H1 (cell line): ENCODE measurements at regions not wholly inside any gene's neighbourhood (a gene's known extent, or its start where the extent isn't known, plus 50 kb on each side); places are given as distances from the start of the nearest gene placed in this dataset.

Experiments
- ASH2L ChIP-seq: fragments of 200-600, 300-600 bp; sonication (generic); IDR thresholded peaks from one replicate; pipeline ENCODE4 v1.7.1; 2017; ENCODE audit warnings: low read length
- CHD2 ChIP-seq: IDR thresholded peaks from 2 replicates; pipeline ENCODE4 v1.6.1; 2012; ENCODE audit warnings: low read length, improper control_type of control experiment
- YY1 ChIP-seq: IDR thresholded peaks from 2 replicates; pipeline ENCODE4 v1.6.1; 2011; ENCODE audit warnings: low read depth, mild to moderate bottlenecking, low read length

DNA sequence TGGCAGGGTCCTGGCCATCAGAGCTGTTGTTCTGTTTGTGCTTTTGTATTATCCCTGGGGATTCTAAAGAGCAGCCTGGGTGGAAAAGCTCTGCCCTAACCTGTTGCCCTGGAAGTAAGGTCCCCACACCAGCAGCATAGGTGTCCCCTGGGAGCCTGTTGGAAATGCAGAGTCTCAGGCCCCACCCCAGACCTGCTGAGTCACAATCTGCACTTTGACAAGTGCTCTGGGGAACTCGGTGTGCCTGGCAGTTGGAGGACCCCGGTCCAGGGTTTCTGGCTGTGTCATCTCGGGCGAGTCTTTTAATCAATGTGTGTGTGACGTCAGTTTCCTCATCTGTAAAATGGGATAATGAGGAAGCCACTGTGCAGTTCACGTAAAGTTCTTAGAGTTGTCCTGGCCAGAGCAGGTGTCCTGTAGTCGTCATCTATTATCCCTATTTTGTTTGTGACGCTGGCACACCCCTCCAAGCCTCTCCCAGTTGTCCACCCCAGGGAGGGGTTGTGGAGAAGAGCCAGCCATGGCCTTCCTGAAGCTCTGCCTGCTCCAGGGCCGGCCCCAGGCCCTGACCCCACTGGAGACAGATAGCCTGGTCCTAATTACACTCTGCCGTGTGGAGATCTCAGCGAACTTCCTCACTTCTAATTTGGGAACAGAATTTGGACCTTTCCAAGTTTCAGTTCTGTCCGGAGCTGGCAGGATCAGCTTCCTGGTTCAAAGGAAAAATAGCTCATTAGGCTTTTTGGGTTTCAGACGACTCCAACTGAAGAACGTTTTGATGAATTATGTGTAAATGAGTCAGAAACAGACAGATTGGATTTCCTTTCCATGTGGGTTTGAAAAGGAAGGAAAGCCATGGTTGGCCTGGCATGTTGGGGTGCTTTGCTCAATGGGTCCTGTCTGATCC is 295.7 kb upstream of the FOXF1 start (continued):
- TF ChIP-seq ASH2L (no peak), YY1 (no peak), CHD2 (no peak)
- TF ChIP-seq, all 59 proteins: peak for 0
